ENCODE measurements at regions not wholly inside any gene's neighbourhood (a gene's known extent, or its start where the extent isn't known, plus 50 kb on each side); places are given as distances from the start of the nearest gene placed in this dataset.

DNA sequence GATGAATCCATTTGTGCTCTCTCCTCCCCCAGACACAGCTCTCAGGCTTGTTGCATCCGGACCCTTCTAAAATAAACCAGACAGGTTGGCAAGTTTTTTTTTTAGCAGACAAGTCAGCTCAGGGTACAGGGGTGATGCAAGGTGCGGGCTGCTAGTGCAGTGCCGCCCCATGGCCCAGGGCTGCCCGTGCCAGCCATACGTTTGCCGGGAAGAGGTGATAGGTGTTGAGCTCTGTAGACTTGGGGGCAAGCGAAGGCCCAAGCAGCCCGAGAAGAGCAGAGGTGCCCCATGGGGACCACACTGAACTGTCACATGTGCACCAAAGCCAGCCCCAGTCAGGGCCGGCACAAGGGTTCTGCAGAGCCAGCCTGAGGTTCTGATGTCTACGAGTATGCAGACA is 57.1 kb upstream of the PDSS1 start:
- no peaks in the 10 kb centered on the region for H3K27me3 ChIP-seq
- H3K36me3 ChIP-seq = no peaks in the 10 kb centered on the region
- ATAC-seq (ENCODE audit: low FRiP score in 2 of 2) = no peak
- H3K4me3 ChIP-seq = no peak overlapping the region
- 90 to 100% methylated on average over 5 to 10 of the region's 10 CpGs for WGBS, 2 donors
- TF ChIP-seq EP300 (IDR thresholded peaks at IDR 0.05) = no peak
- TF ChIP-seq POLR2A (IDR thresholded peaks at IDR 0.05) = no peak
- TF ChIP-seq, protein P1, sequence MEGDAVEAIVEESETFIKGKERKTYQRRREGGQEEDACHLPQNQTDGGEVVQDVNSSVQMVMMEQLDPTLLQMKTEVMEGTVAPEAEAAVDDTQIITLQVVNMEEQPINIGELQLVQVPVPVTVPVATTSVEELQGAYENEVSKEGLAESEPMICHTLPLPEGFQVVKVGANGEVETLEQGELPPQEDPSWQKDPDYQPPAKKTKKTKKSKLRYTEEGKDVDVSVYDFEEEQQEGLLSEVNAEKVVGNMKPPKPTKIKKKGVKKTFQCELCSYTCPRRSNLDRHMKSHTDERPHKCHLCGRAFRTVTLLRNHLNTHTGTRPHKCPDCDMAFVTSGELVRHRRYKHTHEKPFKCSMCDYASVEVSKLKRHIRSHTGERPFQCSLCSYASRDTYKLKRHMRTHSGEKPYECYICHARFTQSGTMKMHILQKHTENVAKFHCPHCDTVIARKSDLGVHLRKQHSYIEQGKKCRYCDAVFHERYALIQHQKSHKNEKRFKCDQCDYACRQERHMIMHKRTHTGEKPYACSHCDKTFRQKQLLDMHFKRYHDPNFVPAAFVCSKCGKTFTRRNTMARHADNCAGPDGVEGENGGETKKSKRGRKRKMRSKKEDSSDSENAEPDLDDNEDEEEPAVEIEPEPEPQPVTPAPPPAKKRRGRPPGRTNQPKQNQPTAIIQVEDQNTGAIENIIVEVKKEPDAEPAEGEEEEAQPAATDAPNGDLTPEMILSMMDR (IDR thresholded peaks at IDR 0.05) = no peak
- TF ChIP-seq POLR2AphosphoS5 (IDR thresholded peaks at IDR 0.05) = no peak
- H3K27ac ChIP-seq = no peak overlapping the region
- no peaks in the 10 kb centered on the region for H3K4me1 ChIP-seq
- DNase-seq = peak in 1 of 2 donors; percentile 46
- no peaks in the 10 kb centered on the region for H3K9me3 ChIP-seq

DNA sequence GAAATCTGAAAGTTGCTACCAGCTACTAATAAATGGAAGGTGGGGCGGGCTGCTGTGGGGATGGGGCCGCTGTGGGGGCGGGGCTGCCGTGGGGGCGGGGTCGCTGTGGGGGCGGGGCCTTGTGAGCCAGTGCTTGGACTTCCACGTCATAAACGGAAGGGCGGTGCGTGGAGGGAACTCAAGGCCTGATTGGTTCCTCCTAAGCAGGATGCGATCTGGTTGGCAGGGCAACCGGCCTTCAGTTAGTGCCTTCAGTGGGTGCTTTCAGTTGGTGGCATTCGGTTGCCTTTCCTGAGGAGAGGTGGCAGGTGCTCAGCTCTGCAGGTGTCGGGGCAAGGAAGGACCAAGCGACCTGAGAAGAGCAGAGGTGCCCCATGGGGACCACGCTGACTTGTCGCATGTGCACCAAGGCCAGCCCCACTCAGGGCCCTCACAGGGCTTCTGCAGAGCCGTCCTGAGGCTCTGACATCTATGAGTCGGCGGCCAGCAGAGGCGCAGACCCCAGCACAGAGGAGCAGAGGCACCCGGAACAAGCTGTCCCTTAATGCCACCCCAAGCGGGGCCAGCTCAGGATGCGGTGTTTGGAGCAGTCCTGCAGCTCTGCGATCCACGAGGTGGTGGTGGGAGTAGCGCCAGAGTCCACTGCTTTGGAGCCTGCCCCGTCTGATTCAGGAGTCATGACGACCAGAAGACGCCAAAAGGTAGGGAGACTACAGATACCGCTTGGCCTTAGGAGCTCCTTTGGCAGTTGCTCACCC is 54.4 kb upstream of the PDSS1 start:
- no peaks in the 10 kb centered on the region for H3K27me3 ChIP-seq
- H3K4me3 ChIP-seq = no peak overlapping the region
- ATAC-seq (ENCODE audit: low FRiP score in 2 of 2) = peak in 1 of 2 donors; percentile 24
- no peak overlapping the region for H3K27ac ChIP-seq
- no peaks in the 10 kb centered on the region for H3K36me3 ChIP-seq
- WGBS, 2 donors = 91 to 94% methylated on average over 16 to 32 of the region's 32 CpGs
- DNase-seq = peak in 1 of 2 donors; percentile 49
- no peaks in the 10 kb centered on the region for H3K9me3 ChIP-seq
- TF ChIP-seq EP300 (IDR thresholded peaks at IDR 0.05) = no peak
- TF ChIP-seq POLR2AphosphoS5 (IDR thresholded peaks at IDR 0.05) = no peak
- TF ChIP-seq, protein P1 (IDR thresholded peaks at IDR 0.05) = no peak
- no peak for TF ChIP-seq POLR2A (IDR thresholded peaks at IDR 0.05)
- H3K4me1 ChIP-seq = no peaks in the 10 kb centered on the region

DNA sequence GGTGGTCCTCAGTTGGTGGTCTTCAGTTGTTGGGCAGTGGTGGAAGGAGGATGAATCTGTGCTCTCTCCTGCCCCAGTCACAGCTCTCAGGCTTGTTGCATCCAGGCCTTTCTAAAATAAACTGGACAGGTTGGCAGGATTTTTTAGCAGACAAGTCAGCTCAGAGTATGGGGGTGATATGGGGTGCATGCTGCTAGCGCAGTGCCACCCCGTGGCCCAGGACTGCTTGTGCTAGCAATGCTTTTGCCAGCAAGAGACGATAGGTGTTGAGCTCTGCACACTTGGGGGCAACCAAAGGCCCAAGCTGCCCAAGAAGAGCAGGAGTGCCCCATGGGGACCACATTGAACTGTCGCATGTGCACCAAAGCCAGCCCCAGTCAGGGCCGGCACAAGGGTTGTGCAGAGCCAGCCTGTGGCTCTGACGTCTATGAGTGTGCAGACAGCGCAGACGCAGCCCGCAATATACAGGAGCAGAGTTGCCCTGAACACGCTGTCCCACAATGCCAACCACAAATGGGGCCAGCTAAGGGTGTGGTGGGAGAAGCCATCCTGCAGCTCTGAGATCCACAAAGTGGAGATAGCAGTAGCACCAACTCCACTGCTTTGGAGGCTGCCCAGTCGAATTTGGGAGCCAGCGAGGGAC is 49.8 kb upstream of the PDSS1 start:
- H3K4me1 ChIP-seq = no peaks in the 10 kb centered on the region
- H3K4me3 ChIP-seq = no peak overlapping the region
- ATAC-seq (ENCODE audit: low FRiP score in 2 of 2) (peak in 1 of 2 donors; percentile 59), DNase-seq (peak in 1 of 2 donors; percentile 26)
- no peak for TF ChIP-seq EP300 (IDR thresholded peaks at IDR 0.05)
- TF ChIP-seq, protein P1 (IDR thresholded peaks at IDR 0.05) = no peak
- no peak for TF ChIP-seq POLR2AphosphoS5 (IDR thresholded peaks at IDR 0.05)
- no peak for TF ChIP-seq POLR2A (IDR thresholded peaks at IDR 0.05)
- WGBS, 2 donors = 83 to 100% methylated on average over 9 to 12 of the region's 12 CpGs
- H3K36me3 ChIP-seq = no peaks in the 10 kb centered on the region
- no peaks in the 10 kb centered on the region for H3K27me3 ChIP-seq
- H3K9me3 ChIP-seq = no peaks in the 10 kb centered on the region
- no peak overlapping the region for H3K27ac ChIP-seq

Data from upper lobe of left lung (tissue), 6 donors.